ENCODE measurements at regions not wholly inside any gene's neighbourhood (a gene's known extent, or its start where the extent isn't known, plus 50 kb on each side); places are given as distances from the start of the nearest gene placed in this dataset.

GRCh38 chr5:167576126-167576525, 715.3 kb upstream of the WWC1 start:
- DNase-seq = no peak

- no peak for DNase-seq
These were observed 714.5 kb upstream of the WWC1 start for GRCh38 chr5:167576897-167577296.

- DNase-seq = no peak
These were observed 713.8 kb upstream of the WWC1 start for GRCh38 chr5:167577616-167578015.

GRCh38 chr5:167578977-167579692, 712.3 kb upstream of the WWC1 start:
- no peak for DNase-seq

- DNase-seq = no peak
These were observed 711.8 kb upstream of the WWC1 start for GRCh38 chr5:167579693-167580055.

GRCh38 chr5:167580608-167581007, 710.8 kb upstream of the WWC1 start:
- no peak for DNase-seq

GRCh38 chr5:167582283-167582682, 709.2 kb upstream of the WWC1 start:
- no peak for DNase-seq

- no peak for DNase-seq
These were observed 708.6 kb upstream of the WWC1 start for GRCh38 chr5:167582886-167583285.

- no peak for DNase-seq
These were observed 706.3 kb upstream of the WWC1 start for GRCh38 chr5:167585184-167585583.

- DNase-seq = no peak
These were observed 703.5 kb upstream of the WWC1 start for GRCh38 chr5:167587772-167588437.

- DNase-seq = no peak
These were observed 699.3 kb upstream of the WWC1 start for GRCh38 chr5:167592114-167592513.

- no peak for DNase-seq
These were observed 698.0 kb upstream of the WWC1 start for GRCh38 chr5:167593329-167594060.

GRCh38 chr5:167594061-167594435, 697.4 kb upstream of the WWC1 start:
- no peak for DNase-seq

GRCh38 chr5:167594750-167595149, 696.7 kb upstream of the WWC1 start:
- DNase-seq = no peak

GRCh38 chr5:167595196-167595595, 696.2 kb upstream of the WWC1 start:
- no peak for DNase-seq

GRCh38 chr5:167598166-167598565, 693.3 kb upstream of the WWC1 start:
- DNase-seq = no peak

GRCh38 chr5:167602067-167602466, 689.4 kb upstream of the WWC1 start:
- no peak for DNase-seq

GRCh38 chr5:167603135-167603534, 688.3 kb upstream of the WWC1 start:
- no peak for DNase-seq

- DNase-seq = no peak
These were observed 682.8 kb upstream of the WWC1 start for GRCh38 chr5:167608390-167609272.

GRCh38 chr5:167614294-167615021, 677.0 kb upstream of the WWC1 start:
- no peak for DNase-seq

- DNase-seq = no peak
These were observed 675.2 kb upstream of the WWC1 start for GRCh38 chr5:167616043-167616890.

Data from NCI-H2029 treated with DMSO at 0.1 percent for 48 hours (cell line).